ENCODE measurements at regions not wholly inside any gene's neighbourhood (a gene's known extent, or its start where the extent isn't known, plus 50 kb on each side); places are given as distances from the start of the nearest gene placed in this dataset.

GRCh38 chr2:215503381-215503780 is 67.5 kb upstream of the FN1 start (continued):
- TF ChIP-seq RNF2 (IDR thresholded peaks at IDR 0.05; ENCODE audit: borderline replicate concordance, low read depth, low read length, missing control alignments, poor library complexity, severe bottlenecking) (no peak), HDAC6 (IDR thresholded peaks at IDR 0.05; ENCODE audit: low read depth, low read length) (no peak), BACH1 (IDR thresholded peaks at IDR 0.05; ENCODE audit: low read length) (no peak)

Measured in H1 (cell line).